Stimulated activated CD8-positive, alpha-beta memory T cell treated with anti-CD3 and anti-CD28 coated beads, Interleukin-7, amount 100 ng/mL, for 4 hours (primary cell): ENCODE measurements at regions not wholly inside any gene's neighbourhood (a gene's known extent, or its start where the extent isn't known, plus 50 kb on each side); places are given as distances from the start of the nearest gene placed in this dataset.

ENCODE experiments used
- DNase-seq, 2 donors: peaks; one replicate each; pipeline ENCODE4 v3.0.0-alpha.2; 2020; ENCODE audit warnings: low read depth in 2 of 2

GRCh38 chr16:85344502-85345128 is 232.3 kb upstream of the CIBAR2 start:
- no peak for DNase-seq

- DNase-seq = no peak
Measured at GRCh38 chr16:85345129-85345639, 232.9 kb upstream of the CIBAR2 start.

- DNase-seq = no peak
Measured at GRCh38 chr16:85346404-85347212, 234.3 kb upstream of the CIBAR2 start.

GRCh38 chr16:85347213-85347591 is 234.9 kb upstream of the CIBAR2 start:
- no peak for DNase-seq

- no peak for DNase-seq
Measured at GRCh38 chr16:85348065-85348840, 236.0 kb upstream of the CIBAR2 start.

- no peak for DNase-seq
Measured at GRCh38 chr16:85348911-85349334, 236.7 kb upstream of the CIBAR2 start.

GRCh38 chr16:85349365-85350145 is 237.3 kb upstream of the CIBAR2 start:
- no peak for DNase-seq

GRCh38 chr16:85350146-85350728 is 238.0 kb upstream of the CIBAR2 start:
- DNase-seq = no peak

- DNase-seq = no peak
Measured at GRCh38 chr16:85350973-85351372, 238.7 kb upstream of the CIBAR2 start.

- no peak for DNase-seq
Measured at GRCh38 chr16:85353013-85353412, 240.7 kb upstream of the CIBAR2 start.

- DNase-seq = no peak
Measured at GRCh38 chr16:85353839-85354685, 241.8 kb upstream of the CIBAR2 start.

GRCh38 chr16:85354686-85355514 is 242.6 kb upstream of the CIBAR2 start:
- no peak for DNase-seq

GRCh38 chr16:85355515-85355837 is 243.2 kb upstream of the CIBAR2 start:
- DNase-seq = no peak

GRCh38 chr16:85356157-85356556 is 243.9 kb upstream of the CIBAR2 start:
- no peak for DNase-seq

GRCh38 chr16:85357323-85357722 is 245.1 kb upstream of the CIBAR2 start:
- DNase-seq = no peak

- no peak for DNase-seq
Measured at GRCh38 chr16:85357924-85358505, 245.7 kb upstream of the CIBAR2 start.

- no peak for DNase-seq
Measured at GRCh38 chr16:85358704-85359146, 246.5 kb upstream of the CIBAR2 start.

GRCh38 chr16:85359147-85359822 is 247.0 kb upstream of the CIBAR2 start:
- no peak for DNase-seq
